Body of pancreas (tissue), 4 donors: ENCODE measurements at regions not wholly inside any gene's neighbourhood (a gene's known extent, or its start where the extent isn't known, plus 50 kb on each side); places are given as distances from the start of the nearest gene placed in this dataset.

ENCODE experiments used
- ATAC-seq: fragments of 150-250 bp; one replicate; pipeline ENCODE4 v1.9.1; 2016
- DNase-seq, 4 donors: peaks; one replicate each; pipeline ENCODE4 v3.0.0-alpha.2; 2019
- H3K27ac ChIP-seq, 4 donors: fragments of 200-600 bp; sonication (generic); 1 replicate in 3 of 4; 2 replicates in 1 of 4; pipeline versions ENCODE4 v1.5.1 to v1.6.1; 2016 to 2019; ENCODE audit warnings: mild to moderate bottlenecking in 1 of 4, mixed read lengths in 1 of 4, moderate library complexity in 1 of 4
- H3K27me3 ChIP-seq, 2 donors: fragments of 200-600 bp; sonication (generic); one replicate each; pipeline ENCODE4 v1.6.0; 2016; ENCODE audit warnings: mild to moderate bottlenecking in 1 of 2
- H3K36me3 ChIP-seq, 2 donors: fragments of 200-600 bp; sonication (generic); replicated peaks in 1 of 2; 2 replicates each; pipeline ENCODE4 v1.5.1; 2016; ENCODE audit warnings: low read depth in 2 of 2; ENCODE audit not compliant: insufficient read depth in 1 of 2
- H3K4me1 ChIP-seq: fragments of 200-600 bp; sonication (generic); one replicate; pipeline ENCODE4 v1.6.0; 2016
- H3K4me3 ChIP-seq, 2 donors: fragments of 200-600 bp; sonication (generic); 1 replicate in 1 of 2; 2 replicates in 1 of 2; pipeline ENCODE4 v1.5.1; 2016 to 2019
- H3K9me3 ChIP-seq, 3 donors: fragments of 200-600 bp; sonication (generic); 1 replicate in 2 of 3; 2 replicates in 1 of 3; pipeline ENCODE4 v1.5.1; 2016
- POLR2A ChIP-seq, 3 donors: fragments of 450-650 bp; IDR thresholded peaks; one replicate each; pipeline ENCODE4 v1.6.1; 2016; ENCODE audit warnings: antibody characterized with exemption in 3 of 3, mild to moderate bottlenecking in 2 of 3
- WGBS, 2 donors: methylation state at CpG; one replicate each; pipeline ENCODE4 v1.1.5; 2017; 5-methylcytosine and 5-hydroxymethylcytosine counted together
- intact Hi-C: fragments of 100-400 bp; cut with DNase I; formaldehyde crosslinking; loops from one replicate; pipeline ENCODE4 v1.15.1; 2023
- TF ChIP-seq, protein P1 (sequence below), 7 experiments: fragments of 450-650 bp in 4 of 7; fragments of 200-600 bp in 3 of 7; sonication (generic) in 3 of 7; IDR thresholded peaks; one replicate each; pipeline ENCODE4 v1.5.1; 2016 to 2019; ENCODE audit warnings: antibody characterized with exemption in 7 of 7

DNA sequence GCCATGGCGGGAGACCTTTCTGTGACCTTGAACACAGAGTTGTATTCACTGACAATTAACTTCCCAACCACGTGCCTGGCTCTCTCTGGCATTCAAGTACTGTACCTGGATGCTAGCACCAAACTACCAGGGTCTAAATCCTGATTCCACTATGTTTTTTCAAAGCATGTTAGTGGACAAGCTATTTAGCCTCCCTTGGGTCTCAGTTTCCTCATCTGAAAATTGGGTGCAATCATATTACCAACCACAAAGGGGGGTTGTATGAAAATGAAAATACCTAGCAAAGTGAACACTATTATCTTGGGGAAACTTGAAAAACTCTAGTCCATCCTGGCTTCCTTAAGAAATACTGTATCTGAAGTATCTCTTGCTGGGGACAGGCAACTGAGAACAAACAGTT lies 308.7 kb upstream of the SGK1 start:
- TF ChIP-seq, protein P1, sequence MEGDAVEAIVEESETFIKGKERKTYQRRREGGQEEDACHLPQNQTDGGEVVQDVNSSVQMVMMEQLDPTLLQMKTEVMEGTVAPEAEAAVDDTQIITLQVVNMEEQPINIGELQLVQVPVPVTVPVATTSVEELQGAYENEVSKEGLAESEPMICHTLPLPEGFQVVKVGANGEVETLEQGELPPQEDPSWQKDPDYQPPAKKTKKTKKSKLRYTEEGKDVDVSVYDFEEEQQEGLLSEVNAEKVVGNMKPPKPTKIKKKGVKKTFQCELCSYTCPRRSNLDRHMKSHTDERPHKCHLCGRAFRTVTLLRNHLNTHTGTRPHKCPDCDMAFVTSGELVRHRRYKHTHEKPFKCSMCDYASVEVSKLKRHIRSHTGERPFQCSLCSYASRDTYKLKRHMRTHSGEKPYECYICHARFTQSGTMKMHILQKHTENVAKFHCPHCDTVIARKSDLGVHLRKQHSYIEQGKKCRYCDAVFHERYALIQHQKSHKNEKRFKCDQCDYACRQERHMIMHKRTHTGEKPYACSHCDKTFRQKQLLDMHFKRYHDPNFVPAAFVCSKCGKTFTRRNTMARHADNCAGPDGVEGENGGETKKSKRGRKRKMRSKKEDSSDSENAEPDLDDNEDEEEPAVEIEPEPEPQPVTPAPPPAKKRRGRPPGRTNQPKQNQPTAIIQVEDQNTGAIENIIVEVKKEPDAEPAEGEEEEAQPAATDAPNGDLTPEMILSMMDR (IDR thresholded peaks at IDR 0.05) = no peak
- TF ChIP-seq POLR2A (IDR thresholded peaks at IDR 0.05) = no peak
- intact Hi-C loops = no loop called here
- H3K4me3 ChIP-seq = no peak overlapping the region
- WGBS, 2 donors = 69 to 75% methylated on average over 2 of the region's 2 CpGs
- no peak overlapping the region for H3K27ac ChIP-seq
- DNase-seq (no peak), ATAC-seq (no peak)
- H3K9me3 ChIP-seq = no peaks in the 10 kb centered on the region
- no peaks in the 10 kb centered on the region for H3K27me3 ChIP-seq
- no peaks in the 10 kb centered on the region for H3K36me3 ChIP-seq
- H3K4me1 ChIP-seq = no peaks in the 10 kb centered on the region

DNA sequence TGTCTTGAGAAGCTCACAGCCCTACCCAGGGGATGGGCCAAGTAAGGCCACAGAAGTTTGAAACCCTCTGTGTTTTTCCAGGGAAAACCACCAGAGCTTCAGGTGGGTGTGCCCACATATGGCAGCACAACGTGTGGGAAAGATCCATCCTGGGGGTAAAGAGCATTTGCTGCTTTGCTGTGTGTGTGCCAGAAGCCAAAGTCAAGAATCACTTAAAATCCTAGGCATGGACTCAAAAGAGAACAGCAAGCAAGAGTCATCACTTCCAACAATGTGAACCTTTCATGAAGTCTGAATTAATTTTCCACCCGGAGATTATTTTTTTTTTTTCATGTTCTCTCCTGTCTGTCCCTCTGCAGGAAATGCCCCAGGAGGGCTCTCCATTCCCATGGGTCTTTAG lies 308.2 kb upstream of the SGK1 start:
- H3K27ac ChIP-seq = no peak overlapping the region
- no peaks in the 10 kb centered on the region for H3K4me1 ChIP-seq
- no peaks in the 10 kb centered on the region for H3K27me3 ChIP-seq
- TF ChIP-seq, protein P1 (IDR thresholded peaks at IDR 0.05) = no peak
- no peak for TF ChIP-seq POLR2A (IDR thresholded peaks at IDR 0.05)
- no peaks in the 10 kb centered on the region for H3K36me3 ChIP-seq
- no peak for ATAC-seq
- H3K9me3 ChIP-seq = no peaks in the 10 kb centered on the region
- DNase-seq = no peak
- WGBS, 2 donors = 30% methylated on average over 2 of the region's 2 CpGs
- intact Hi-C loops = no loop called here
- H3K4me3 ChIP-seq = no peak overlapping the region

DNA sequence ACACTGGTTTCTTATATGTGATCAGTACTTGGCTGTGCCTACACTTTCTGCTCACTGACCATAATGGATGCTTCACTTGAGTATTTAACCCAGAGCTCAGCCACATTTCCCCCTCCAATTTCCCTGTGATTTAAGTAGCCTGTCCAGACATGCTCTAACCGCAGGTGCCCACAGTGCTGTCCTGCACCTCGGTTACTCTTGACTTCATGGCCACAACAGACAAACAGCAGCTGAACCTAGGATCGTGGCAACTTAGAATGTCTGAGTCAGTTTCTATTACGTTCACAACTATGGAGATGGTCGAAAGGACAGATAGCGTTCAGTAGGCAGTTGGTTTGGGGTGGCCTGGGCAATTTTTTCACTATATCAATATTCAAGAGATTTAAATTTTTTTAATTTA lies 306.9 kb upstream of the SGK1 start:
- no peak overlapping the region for H3K4me3 ChIP-seq
- TF ChIP-seq POLR2A (IDR thresholded peaks at IDR 0.05) = no peak
- TF ChIP-seq, protein P1 (IDR thresholded peaks at IDR 0.05) = no peak
- H3K27ac ChIP-seq = no peak overlapping the region
- WGBS, 2 donors = 94 to 98% methylated on average over 6 of the region's 6 CpGs
- no peaks in the 10 kb centered on the region for H3K27me3 ChIP-seq
- DNase-seq = no peak
- no peak for ATAC-seq
- H3K4me1 ChIP-seq = no peaks in the 10 kb centered on the region
- H3K36me3 ChIP-seq = no peaks in the 10 kb centered on the region
- intact Hi-C loops = no loop called here
- no peaks in the 10 kb centered on the region for H3K9me3 ChIP-seq

DNA sequence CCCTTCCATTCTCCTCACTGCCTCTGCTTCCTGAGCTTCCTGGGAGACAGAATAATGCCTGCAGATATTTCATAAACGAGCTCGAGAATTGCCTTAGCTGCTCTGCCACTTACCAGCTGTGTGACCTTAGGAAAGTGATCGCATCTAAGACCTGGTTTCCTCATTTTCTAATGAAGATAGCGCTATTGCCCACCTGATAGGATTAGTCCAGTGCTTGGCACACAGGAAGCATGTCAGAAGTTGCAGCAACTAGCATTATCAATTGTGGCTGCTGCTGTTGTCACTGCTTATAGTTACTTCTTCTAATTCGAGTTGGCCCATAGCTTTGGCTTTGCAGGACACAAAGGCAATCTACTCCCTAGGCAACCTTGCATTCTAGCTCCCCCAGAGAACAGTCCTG lies 305.5 kb upstream of the SGK1 start:
- Histone ChIP-seq H3K4me3 (no peak overlapping the region), H3K9me3 (no peaks in the 10 kb centered on the region), H3K27me3 (no peaks in the 10 kb centered on the region), H3K27ac (no peak overlapping the region), H3K36me3 (no peaks in the 10 kb centered on the region), H3K4me1 (no peaks in the 10 kb centered on the region)
- ATAC-seq (no peak), DNase-seq (no peak)
- TF ChIP-seq POLR2A (IDR thresholded peaks at IDR 0.05) = no peak
- TF ChIP-seq, protein P1 (IDR thresholded peaks at IDR 0.05) = no peak
- WGBS, 2 donors = 75 to 84% methylated on average over 5 of the region's 5 CpGs
- intact Hi-C loops = no loop called here

DNA sequence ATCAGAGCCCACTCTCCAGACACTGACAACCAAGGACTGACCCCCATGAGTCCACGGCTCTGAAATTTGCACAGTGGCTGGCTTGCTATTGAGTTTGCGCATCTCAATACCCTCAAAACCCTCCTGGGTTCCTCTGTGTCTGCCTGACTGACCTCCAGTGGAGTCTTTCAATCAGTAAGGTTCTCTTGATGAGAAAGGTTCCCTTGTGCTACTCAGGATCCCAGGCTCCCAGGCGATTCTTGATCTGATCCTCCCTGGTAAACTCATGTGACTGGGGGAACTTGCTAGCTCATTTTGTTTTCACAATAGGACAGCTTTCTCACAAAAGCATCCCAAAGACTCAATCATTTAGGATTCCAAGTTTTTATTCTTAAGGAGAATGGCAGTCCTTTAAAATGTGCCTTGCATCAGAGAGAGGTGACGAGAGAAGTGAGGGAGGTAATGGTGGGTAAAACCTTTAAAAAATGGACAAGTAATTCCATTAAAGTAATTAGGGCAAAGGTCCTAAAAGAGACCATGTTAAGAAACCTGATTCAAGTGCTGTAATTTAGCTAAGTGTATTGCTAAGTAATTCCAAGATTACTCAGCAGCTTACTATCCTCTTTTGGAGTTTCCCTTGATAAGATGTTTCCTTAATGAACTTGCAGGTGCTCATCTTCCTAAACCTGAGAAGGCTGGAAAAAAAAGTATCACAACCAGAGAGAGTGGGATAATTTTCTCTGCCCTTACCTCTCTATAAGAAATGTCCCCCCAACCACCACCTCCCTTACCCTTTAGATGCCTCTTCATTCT lies 304.7 kb upstream of the SGK1 start:
- 90 to 95% methylated on average over 4 of the region's 4 CpGs for WGBS, 2 donors
- Histone ChIP-seq H3K4me1 (no peaks in the 10 kb centered on the region), H3K9me3 (no peaks in the 10 kb centered on the region), H3K4me3 (no peak overlapping the region), H3K27ac (no peak overlapping the region), H3K36me3 (no peaks in the 10 kb centered on the region), H3K27me3 (no peaks in the 10 kb centered on the region)
- intact Hi-C loops = no loop called here
- no peak for DNase-seq
- ATAC-seq = no peak
- TF ChIP-seq POLR2A (IDR thresholded peaks at IDR 0.05) = no peak
- TF ChIP-seq, protein P1 (IDR thresholded peaks at IDR 0.05) = no peak
